MM.1S (cell line): ENCODE measurements at regions not wholly inside any gene's neighbourhood (a gene's known extent, or its start where the extent isn't known, plus 50 kb on each side); places are given as distances from the start of the nearest gene placed in this dataset.

Experiments used
- DNase-seq: peaks from one replicate; pipeline ENCODE4 v3.0.0-alpha.2; 2015
- H2AFZ ChIP-seq: fragments of 300-600 bp; sonication (generic); 2 replicates; pipeline ENCODE4 v1.6.0; 2016; ENCODE audit warnings: antibody characterized with exemption, low read length
- H3F3A ChIP-seq: fragments of 300-600 bp; sonication (generic); 2 replicates; pipeline ENCODE4 v1.6.1; 2016; ENCODE audit warnings: mild to moderate bottlenecking, antibody characterized with exemption, low read length, moderate library complexity, mixed read lengths; ENCODE audit not compliant: insufficient read depth
- H3K27ac ChIP-seq: fragments of 300-600 bp; sonication (generic); 2 replicates; pipeline ENCODE4 v1.5.1; 2016; ENCODE audit warnings: mild to moderate bottlenecking, low read length
- H3K27me3 ChIP-seq: fragments of 300-600 bp; sonication (generic); replicated peaks from 2 replicates; pipeline ENCODE4 v1.6.0; 2016; ENCODE audit warnings: low read length; ENCODE audit not compliant: insufficient read depth
- H3K36me3 ChIP-seq: fragments of 300-600 bp; sonication (generic); replicated peaks from 2 replicates; pipeline ENCODE4 v1.6.1; 2016; ENCODE audit warnings: mild to moderate bottlenecking, low read length, mixed read lengths; ENCODE audit not compliant: insufficient read depth
- H3K4me1 ChIP-seq: fragments of 300-600 bp; sonication (generic); 2 replicates; pipeline ENCODE4 v1.6.1; 2016; ENCODE audit warnings: low read length, mixed read lengths
- H3K4me2 ChIP-seq: fragments of 300-600 bp; sonication (generic); 2 replicates; pipeline ENCODE4 v1.6.0; 2016; ENCODE audit warnings: low read depth, low read length
- H3K4me3 ChIP-seq: fragments of 300-600 bp; sonication (generic); 2 replicates; pipeline ENCODE4 v1.5.1; 2016; ENCODE audit warnings: low read length, mixed read lengths
- H3K79me2 ChIP-seq: fragments of 300-600 bp; sonication (generic); 2 replicates; pipeline ENCODE4 v1.6.1; 2016; ENCODE audit warnings: mixed run types, low read length, mixed read lengths
- H3K9ac ChIP-seq: fragments of 300-600 bp; sonication (generic); 2 replicates; pipeline ENCODE4 v1.6.1; 2016; ENCODE audit warnings: low read length, mixed read lengths
- H3K9me2 ChIP-seq: fragments of 300-600 bp; sonication (generic); replicated peaks from 2 replicates; pipeline ENCODE4 v1.6.1; 2016; ENCODE audit warnings: mild to moderate bottlenecking, low read length, mixed read lengths; ENCODE audit not compliant: insufficient read depth
- H3K9me3 ChIP-seq: fragments of 300-600 bp; sonication (generic); replicated peaks from 2 replicates; pipeline ENCODE4 v1.6.1; 2016; ENCODE audit warnings: mild to moderate bottlenecking, low read length, mixed read lengths; ENCODE audit not compliant: insufficient read depth
- H4K20me1 ChIP-seq: fragments of 300-600 bp; sonication (generic); 2 replicates; pipeline ENCODE4 v1.6.1; 2016; ENCODE audit warnings: mild to moderate bottlenecking, low read length, moderate library complexity, mixed read lengths; ENCODE audit not compliant: insufficient read depth
- EZH2 ChIP-seq: fragments of 300-600 bp; sonication (generic); optimal IDR thresholded peaks from 2 replicates; pipeline ENCODE3; 2017; ENCODE audit warnings: low read depth, mild to moderate bottlenecking, antibody characterized with exemption, low read length, mixed read lengths
- EZH2phosphoT487 ChIP-seq: fragments of 300-600 bp; sonication (generic); IDR thresholded peaks from 2 replicates; pipeline ENCODE4 v1.6.1; 2018; ENCODE audit warnings: antibody characterized with exemption, low read length
- TF ChIP-seq, protein P1 (sequence below): fragments of 300-600 bp; sonication (generic); IDR thresholded peaks from 2 replicates; pipeline ENCODE4 v1.5.1; 2016; ENCODE audit warnings: antibody characterized with exemption, low read length, mixed read lengths

- H3K27ac ChIP-seq, result no peak overlapping the region
- no peaks in the 10 kb centered on the region for H3K79me2 ChIP-seq
- no peak overlapping the region for H3K4me3 ChIP-seq
- H3K4me2 ChIP-seq, result no peak overlapping the region
- no peaks in the 10 kb centered on the region for H3F3A ChIP-seq
- H3K9ac ChIP-seq, result no peak overlapping the region
- no peak overlapping the region for H2AFZ ChIP-seq
- no peaks in the 10 kb centered on the region for H3K4me1 ChIP-seq
- no peaks in the 10 kb centered on the region for H3K9me3 ChIP-seq
- no peak for DNase-seq
- H4K20me1 ChIP-seq, result no peaks in the 10 kb centered on the region
- no peak for TF ChIP-seq EZH2
- no peak for TF ChIP-seq EZH2phosphoT487
- TF ChIP-seq, protein P1, sequence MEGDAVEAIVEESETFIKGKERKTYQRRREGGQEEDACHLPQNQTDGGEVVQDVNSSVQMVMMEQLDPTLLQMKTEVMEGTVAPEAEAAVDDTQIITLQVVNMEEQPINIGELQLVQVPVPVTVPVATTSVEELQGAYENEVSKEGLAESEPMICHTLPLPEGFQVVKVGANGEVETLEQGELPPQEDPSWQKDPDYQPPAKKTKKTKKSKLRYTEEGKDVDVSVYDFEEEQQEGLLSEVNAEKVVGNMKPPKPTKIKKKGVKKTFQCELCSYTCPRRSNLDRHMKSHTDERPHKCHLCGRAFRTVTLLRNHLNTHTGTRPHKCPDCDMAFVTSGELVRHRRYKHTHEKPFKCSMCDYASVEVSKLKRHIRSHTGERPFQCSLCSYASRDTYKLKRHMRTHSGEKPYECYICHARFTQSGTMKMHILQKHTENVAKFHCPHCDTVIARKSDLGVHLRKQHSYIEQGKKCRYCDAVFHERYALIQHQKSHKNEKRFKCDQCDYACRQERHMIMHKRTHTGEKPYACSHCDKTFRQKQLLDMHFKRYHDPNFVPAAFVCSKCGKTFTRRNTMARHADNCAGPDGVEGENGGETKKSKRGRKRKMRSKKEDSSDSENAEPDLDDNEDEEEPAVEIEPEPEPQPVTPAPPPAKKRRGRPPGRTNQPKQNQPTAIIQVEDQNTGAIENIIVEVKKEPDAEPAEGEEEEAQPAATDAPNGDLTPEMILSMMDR, result no peak
- H3K9me2 ChIP-seq, result no peaks in the 10 kb centered on the region
- no peaks in the 10 kb centered on the region for H3K36me3 ChIP-seq
- H3K27me3 ChIP-seq, result no peaks in the 10 kb centered on the region
These were observed 137.6 kb downstream of the DTWD1 start for GRCh38 chr15:49758456-49758855.

DNA sequence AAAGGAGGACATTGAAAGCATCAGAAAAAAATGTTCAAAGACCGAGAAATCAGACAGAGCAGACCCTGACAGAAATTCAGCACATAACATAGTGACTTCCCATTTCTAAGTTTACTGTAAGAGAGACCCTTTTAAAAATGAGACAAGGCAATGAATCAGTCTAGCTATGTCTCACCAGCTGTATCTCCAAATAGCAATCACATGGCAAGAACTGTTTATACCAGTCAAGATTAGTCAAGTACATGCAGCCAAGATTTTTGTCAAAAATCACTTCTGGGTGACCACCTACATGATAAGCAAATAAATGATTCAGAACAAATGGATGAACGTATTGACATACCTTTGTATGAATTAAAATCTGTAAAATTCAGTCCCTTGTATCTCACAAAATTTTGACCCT, 138.0 kb downstream of the DTWD1 start:
- H2AFZ ChIP-seq, result no peak overlapping the region
- H3K9me3 ChIP-seq, result no peaks in the 10 kb centered on the region
- DNase-seq, result no peak
- H3K4me3 ChIP-seq, result no peak overlapping the region
- no peaks in the 10 kb centered on the region for H3K36me3 ChIP-seq
- no peaks in the 10 kb centered on the region for H3K9me2 ChIP-seq
- H3K4me2 ChIP-seq, result no peak overlapping the region
- no peaks in the 10 kb centered on the region for H3K4me1 ChIP-seq
- no peaks in the 10 kb centered on the region for H3K27me3 ChIP-seq
- no peak for TF ChIP-seq EZH2phosphoT487
- TF ChIP-seq EZH2, result no peak
- TF ChIP-seq, protein P1, result no peak
- no peaks in the 10 kb centered on the region for H3F3A ChIP-seq
- H4K20me1 ChIP-seq, result no peaks in the 10 kb centered on the region
- H3K9ac ChIP-seq, result no peak overlapping the region
- no peaks in the 10 kb centered on the region for H3K79me2 ChIP-seq
- no peak overlapping the region for H3K27ac ChIP-seq

DNA sequence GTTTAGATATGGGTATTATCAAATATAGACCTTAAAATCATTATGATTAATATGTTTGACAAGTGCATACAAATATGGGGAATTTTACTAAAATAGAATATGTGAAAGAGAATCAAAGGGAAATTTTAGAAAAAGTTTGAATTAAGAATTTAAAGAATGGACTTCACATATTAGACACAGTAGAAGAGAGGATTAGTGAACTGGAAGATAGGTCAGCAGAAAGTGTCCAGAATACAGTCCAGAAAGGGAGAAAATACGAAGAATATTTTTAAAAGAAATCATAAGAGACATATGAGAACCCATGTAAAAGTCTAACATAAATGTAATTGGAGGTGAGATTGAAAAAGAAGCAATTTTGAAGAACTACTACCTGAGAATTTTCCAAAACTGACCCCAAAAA, 139.9 kb downstream of the DTWD1 start:
- Histone ChIP-seq H3K4me1 (no peaks in the 10 kb centered on the region), H3K36me3 (no peaks in the 10 kb centered on the region), H3K27ac (no peak overlapping the region), H2AFZ (no peak overlapping the region), H4K20me1 (no peaks in the 10 kb centered on the region), H3K4me3 (no peak overlapping the region), H3K9ac (no peak overlapping the region), H3K4me2 (no peak overlapping the region), H3K9me2 (no peaks in the 10 kb centered on the region), H3F3A (no peaks in the 10 kb centered on the region), H3K79me2 (no peaks in the 10 kb centered on the region), H3K9me3 (no peaks in the 10 kb centered on the region), H3K27me3 (no peaks in the 10 kb centered on the region)
- no peak for TF ChIP-seq EZH2phosphoT487
- TF ChIP-seq, protein P1, result no peak
- DNase-seq, result no peak

- no peak for TF ChIP-seq EZH2phosphoT487
- no peak for TF ChIP-seq EZH2
- TF ChIP-seq, protein P1, result no peak
- H3K27me3 ChIP-seq, result no peaks in the 10 kb centered on the region
- H3K9ac ChIP-seq, result no peak overlapping the region
- DNase-seq, result no peak
- no peak overlapping the region for H2AFZ ChIP-seq
- no peaks in the 10 kb centered on the region for H3K4me1 ChIP-seq
- no peaks in the 10 kb centered on the region for H3K9me2 ChIP-seq
- no peak overlapping the region for H3K27ac ChIP-seq
- no peak overlapping the region for H3K4me2 ChIP-seq
- H4K20me1 ChIP-seq, result no peaks in the 10 kb centered on the region
- H3K9me3 ChIP-seq, result no peaks in the 10 kb centered on the region
- H3K79me2 ChIP-seq, result no peaks in the 10 kb centered on the region
- H3K4me3 ChIP-seq, result no peak overlapping the region
- H3F3A ChIP-seq, result no peaks in the 10 kb centered on the region
- H3K36me3 ChIP-seq, result no peaks in the 10 kb centered on the region
These were observed 148.4 kb downstream of the DTWD1 start for GRCh38 chr15:49769225-49769624.
